ENCODE measurements at regions not wholly inside any gene's neighbourhood (a gene's known extent, or its start where the extent isn't known, plus 50 kb on each side); places are given as distances from the start of the nearest gene placed in this dataset.
"Not testable (repeated sequence)": the region's sequence is repeated elsewhere in the genome, so short reads cannot be mapped to it uniquely, and the experiment has no call there.

DNA sequence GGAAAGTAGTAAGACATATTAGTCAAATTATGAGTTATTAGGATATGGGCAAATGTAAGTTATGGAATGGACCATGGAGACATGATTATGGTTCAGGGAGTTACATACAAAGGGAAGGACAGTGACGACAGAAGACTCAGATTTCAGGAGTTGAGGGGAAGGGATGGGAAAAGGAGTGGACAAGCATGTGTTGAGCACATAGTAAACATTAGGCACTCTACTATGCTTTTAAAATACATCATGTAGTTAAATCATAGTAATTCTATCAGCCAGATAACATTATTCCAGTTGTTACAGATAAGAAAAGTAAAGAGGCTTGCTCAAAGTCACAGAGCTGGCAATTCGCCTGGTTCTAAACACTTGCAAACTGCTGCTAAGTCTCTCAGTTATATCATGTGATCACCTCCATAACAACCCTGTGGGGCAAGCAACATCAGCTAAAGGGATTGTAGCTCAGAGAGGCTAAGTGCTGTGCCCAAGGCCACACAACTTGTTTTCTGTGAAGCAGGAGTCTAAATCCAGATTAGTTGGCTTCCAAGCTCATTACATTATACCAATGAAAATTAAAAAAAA is 115.2 kb upstream of the MDFIC start:
- DNase-seq (ENCODE audit: low read depth): no peak

DNA sequence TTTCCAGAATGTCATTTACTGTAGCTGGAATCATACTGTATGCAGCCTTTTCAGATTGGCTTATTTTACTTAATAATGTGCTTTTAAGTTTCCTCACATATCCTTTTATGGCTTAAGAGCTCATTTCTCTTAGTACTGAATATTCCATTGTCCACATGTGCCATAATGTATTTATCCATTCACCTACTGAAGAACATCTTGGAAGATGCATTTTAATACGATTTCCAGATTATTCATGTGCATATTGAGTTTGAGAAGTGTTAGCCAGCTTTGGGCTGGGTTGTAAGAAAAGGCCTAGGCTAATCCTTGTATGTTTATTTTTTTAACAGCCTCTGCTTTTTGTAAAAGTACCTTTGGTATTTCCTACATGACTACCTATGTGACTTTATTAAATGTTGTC is 109.3 kb upstream of the MDFIC start:
- no peak for DNase-seq (ENCODE audit: low read depth)

DNA sequence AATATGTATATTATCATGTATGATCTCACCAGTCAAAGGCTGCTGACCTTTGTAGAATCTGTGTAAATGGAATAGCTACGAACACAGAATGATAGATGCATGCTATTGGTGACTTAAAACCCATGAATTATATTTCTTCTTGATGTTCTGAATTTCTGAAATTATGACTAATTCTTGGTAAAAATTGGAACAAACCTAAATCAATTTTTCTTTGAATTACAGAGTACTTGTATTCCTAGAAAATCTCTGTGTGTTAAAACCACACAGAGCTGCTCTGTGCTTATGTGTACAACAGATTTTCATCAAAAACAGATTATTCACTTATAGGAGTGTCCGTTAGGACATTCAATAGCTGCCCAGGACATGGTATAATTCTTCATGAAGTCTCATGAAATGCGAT is 108.3 kb upstream of the MDFIC start:
- DNase-seq (ENCODE audit: low read depth): no peak

DNA sequence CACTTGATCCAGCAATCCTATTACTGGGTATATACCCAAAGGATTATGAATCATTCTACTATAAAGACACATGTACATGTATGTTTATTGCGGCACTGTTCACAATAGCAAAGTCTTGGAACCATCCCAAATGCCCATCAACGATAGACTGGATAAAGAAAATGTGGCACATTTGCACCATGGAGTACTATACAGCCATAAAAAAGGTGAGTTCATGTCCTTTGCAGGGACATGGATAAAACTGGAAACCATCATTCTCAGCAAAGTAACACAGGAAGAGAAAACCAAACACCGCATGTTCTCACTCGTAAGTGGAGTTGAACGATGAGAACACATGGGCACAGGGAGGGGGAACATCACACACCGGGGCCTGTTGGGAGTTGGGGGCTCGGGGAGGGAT is 104.9 kb upstream of the MDFIC start:
- not testable (repeated sequence) for DNase-seq (ENCODE audit: low read depth)

DNA sequence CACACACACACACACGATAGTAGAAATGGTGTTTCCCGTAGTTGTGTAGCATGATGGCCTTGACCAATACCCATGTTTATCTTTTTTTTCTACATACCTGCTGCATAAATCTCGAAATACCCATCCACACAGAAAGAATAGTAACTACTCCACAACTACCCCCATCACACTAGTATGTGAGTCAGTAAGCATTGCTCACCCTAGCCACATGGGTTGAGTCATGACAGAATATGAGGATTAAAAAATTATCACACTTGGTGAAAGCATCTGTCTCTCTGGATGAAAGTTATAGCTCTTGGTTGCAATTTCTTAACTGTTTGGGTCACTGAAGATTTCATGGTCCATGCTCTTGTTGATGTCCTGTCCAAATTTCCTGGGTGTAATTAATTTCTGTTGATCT is 103.4 kb upstream of the MDFIC start:
- DNase-seq (ENCODE audit: low read depth): no peak

DNA sequence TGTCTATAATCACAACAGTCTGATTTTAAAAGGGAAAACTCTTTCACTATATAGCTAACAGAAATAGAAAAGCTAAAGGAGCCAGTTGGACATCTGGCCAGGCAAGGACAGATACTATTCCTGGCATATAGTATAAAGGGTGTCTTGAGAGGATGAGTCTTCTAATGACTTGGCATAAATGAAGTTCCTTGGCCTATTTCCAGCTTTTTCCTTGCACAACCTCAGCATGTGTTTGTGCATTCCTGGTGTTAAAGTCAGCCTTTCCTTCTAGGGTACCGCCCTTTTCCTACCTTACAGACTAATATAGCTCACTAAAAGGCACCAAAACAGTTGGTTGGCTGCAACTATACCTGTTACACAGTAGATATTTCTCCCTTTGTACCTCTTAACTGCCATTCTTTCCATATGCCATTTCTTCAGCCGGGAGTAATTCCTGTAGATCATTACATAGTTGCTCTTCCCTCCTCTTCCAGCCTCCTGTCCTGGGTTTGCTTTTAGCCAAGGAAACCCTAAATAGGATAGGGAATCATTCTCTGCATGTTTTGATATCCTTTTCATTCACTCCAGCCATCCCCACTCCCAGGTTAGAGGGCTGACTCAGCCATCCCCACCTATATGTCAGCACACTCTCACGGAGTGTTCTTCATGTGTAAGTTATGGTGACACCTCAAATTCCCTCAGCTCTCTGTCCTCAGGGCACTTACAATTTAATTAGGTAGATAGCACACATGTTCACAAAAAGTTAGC is 102.1 kb upstream of the MDFIC start:
- DNase-seq (ENCODE audit: low read depth): no peak

DNA sequence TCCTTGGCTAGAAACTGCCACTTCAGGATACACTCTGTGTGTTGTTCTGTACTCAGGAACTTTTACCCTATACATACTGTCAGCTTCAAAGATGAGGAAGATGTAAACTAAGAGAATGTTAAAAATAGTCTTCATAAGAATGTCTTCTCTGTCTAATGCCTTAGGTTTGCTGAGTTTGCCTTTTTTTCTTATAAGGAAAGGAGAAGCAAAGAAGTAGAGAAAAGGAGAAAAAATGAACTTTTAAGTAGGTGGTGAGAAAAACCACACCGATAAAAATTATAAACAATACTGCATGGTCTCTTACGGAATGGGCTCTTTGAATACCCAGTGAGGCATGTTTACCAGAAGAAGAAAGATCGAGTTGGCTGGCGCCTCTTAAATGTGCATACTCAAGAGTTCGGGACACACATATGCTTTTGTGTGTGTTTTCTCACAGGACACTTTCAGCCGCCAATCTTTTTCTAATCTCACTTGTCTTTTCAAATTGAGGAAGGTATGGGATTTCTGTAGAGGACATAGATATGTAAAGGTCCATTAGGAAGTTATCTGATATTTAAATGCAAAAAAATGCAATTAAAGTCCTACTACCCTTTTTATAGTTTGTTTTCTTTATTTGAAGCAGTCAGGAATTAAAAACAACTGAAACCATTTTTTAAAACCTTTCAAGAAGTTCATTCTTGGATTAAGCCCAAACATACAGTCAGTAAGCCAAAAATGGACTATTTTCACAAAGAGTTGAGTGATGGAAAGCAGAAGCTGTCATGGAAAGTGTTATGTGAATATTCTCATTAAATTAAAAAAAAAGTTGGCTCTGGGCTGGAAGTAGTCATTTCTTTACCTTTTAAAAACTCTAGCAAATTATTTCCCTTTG is 100.6 kb upstream of the MDFIC start:
- DNase-seq (ENCODE audit: low read depth): no peak

DNA sequence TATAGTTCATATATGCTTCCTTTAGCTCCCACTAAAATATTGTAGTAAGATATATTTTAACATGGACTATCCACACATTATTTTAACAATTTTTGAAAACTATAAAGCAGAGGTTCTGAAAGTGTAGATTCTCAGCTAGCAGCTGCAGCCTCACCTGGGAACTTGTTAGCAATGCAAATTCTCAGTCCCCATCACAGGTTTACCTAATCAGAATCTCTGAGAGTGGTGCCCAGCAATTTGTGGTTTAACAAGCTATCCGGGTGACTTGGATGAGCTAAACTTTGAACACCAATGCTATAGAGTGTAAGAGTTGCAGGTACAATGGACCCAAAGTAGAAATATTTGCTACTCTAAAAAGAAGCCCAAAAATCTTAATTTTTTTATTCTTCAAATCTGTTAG is 99.8 kb upstream of the MDFIC start:
- no peak for DNase-seq (ENCODE audit: low read depth)

DNA sequence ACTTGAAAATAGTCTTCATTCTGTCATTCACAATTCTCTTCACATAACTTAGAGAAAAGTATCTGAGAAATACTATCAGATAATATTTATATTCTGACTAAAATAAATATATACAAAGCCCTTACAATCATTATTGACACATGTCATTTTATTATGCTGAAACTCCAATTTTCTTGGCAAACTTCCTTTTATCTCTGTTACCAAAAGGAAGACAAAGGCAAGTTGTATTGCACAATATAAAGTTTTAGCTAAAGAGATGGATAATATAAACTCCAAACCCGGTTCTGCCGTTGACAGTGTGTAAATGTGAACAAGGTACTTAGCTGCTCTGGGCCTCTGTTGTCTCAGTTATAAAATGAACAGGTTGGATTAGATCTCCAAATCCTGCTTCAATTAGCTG is 99.0 kb upstream of the MDFIC start:
- DNase-seq (ENCODE audit: low read depth): no peak

DNA sequence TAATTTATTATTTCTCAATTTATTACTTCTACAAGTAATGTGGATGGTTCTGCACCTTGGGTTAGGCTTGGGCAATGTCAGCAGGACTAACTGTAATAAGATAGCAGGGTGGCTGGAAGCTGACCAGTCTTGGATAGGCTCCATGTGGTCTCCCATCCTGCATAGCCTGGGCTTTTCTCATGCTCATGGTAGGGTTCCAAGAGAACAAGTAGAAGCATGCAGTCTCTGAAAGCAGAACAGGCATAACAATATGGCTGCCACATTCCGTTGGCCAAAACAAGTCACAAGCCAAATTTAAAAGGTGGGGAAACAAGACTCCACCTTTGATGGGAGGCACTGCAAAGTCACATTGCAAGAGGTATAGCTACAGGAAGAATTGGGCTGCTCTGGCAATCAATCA is 98.6 kb upstream of the MDFIC start:
- DNase-seq (ENCODE audit: low read depth): no peak

DNA sequence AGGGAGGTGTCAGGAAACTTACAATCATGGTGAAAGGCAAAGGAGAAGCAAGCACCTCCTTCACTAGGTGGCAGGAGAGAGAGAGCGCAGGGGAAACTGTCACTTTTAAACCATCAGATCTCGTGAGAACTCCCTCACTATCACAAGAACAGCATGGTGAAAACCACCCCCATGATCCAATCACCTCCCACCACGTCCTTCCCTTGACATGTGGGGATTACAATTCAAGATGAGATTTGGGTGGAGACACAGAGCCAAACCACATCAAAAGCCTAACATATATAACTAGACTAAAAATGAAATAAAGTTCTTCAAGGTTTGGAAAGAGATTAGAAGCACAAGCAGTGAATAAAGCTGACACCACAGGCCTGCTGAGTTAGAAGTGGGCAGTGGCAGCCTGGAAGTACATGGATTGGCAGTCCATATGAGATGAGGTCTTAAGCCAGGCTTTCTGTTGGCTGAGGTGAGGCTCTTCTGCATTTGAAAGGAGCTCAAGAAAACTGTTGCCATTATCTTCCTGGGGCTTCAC is 96.4 kb upstream of the MDFIC start:
- peak; percentile 32 for DNase-seq (ENCODE audit: low read depth)

DNA sequence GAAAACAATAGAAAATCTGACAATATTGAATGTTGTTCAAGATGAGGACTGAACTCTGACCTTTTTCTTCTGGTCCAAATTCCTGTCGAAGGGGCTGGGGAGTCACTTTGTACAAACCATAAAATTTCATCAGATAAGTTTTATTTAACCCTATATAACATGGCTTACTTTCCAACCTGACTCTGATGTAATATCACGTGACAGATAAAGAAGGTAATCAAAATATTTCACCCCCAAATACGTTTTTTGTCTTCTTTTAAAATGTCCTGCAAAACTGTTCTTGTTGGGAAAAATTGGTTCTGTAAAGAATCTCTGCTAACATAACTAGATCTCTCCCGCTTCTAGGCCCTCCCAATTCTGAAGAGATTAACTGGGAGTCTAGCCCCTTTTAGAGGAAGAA is 90.9 kb upstream of the MDFIC start:
- no peak for DNase-seq (ENCODE audit: low read depth)

DNA sequence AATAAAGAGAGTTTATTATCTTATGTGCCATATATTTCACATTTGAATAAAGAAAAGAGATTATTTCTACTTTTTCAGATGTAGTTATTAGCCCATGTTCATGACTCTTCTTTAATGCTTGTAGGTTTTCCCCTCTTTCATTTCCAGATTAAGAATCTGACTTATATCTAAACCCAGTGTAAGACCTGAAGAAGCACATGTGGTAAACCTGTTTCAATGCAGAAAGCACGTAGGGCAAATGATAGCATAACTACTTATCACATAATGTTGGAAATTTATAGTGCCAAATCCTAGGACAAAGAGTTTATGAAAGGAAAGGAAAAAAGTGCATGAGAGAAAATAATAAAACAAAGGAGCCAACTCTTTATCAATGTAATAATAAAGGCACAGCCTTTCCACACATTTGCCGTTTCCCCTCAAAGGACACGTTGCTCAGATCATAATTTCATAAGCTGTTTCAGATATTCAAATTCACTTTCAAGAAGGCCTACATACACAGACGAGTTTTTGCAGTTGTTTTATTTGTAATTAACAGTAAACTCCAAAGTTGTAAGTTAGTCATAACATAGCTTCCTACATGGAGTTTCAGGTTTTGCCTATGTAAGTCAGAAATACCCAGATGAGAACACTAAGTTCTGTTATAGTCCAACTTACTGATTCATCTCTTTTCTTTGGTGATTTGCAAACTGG is 88.8 kb upstream of the MDFIC start:
- no peak for DNase-seq (ENCODE audit: low read depth)

DNA sequence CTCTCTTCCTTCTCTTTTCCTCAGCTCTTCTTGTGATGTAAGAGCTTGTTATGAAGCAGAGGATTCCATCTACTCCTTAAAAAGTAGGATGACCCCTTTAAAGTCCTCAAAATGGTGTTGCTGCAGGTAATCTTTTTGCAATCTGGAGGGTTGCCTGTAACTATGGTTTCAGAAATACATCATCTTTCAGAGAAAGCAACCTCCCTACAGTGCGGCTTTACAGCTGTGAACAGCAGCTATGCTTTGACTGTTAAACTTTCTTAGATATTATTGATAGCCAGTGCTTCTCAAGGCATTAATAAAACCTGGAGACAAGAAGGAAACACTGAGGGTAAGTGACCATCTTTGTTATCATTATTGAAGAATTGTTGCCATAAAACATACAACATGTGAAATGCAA is 86.6 kb upstream of the MDFIC start:
- no peak for DNase-seq (ENCODE audit: low read depth)

DNA sequence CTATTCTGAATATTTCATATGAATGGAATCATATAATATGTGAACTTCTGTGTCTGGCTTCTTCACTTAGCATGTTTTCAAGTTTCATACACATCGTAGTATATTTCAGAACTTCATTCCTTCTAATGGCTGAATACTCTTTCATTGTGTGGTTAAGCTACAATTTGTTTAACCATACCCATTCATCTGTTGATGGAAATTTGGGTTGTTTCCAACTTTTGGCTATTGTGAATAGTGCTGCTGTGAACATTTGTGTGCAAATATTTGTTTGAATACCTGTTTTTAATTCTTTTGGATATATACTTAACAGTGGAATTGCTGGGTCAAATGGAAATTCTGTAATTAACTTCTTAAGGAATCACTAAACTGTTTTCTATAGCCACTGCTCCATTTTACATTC is 86.0 kb upstream of the MDFIC start:
- DNase-seq (ENCODE audit: low read depth): no peak

DNA sequence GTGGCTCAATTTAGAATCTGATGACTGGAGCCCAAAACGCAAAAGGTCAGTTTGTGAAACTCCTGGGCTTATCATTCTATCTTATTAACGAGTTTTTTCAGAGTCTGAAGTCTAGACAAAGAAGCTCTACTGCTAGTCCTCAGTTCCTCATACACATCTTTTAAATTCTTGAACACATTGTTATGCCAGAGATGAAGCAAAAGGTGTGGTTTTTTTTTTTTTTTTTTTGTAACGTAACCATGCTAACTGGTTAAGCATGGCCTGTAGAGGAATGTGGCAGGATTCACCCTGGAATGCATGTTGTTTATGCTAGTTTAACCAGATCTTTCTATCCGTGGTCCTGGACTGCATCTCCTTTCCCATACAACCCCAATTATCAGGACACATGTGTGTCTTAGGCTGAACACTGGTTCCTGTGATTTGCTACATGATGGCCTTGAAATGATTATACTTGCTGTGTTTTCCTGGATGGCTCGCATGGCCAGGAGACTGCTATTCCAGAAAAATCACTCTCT is 79.3 kb upstream of the MDFIC start:
- no peak for DNase-seq (ENCODE audit: low read depth)

DNA sequence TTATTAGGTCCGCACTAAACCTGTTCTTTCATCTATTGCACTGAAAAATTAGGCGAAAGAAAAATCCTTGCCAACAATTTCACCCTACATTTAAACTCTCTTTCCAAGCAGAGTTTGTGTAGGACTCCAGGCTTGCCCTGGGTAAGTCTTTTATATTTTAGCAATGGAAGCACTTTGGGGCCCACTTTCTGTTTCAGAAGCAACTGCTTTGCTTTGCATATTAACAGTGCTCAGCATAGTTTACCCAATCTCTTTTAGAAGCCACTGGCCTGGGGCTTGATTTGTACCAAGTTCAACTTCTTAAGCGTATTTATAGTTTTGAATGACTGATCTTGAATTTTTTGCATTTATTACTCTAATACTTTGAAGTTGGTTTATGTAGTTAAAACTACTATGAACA is 78.8 kb upstream of the MDFIC start:
- no peak for DNase-seq (ENCODE audit: low read depth)

DNA sequence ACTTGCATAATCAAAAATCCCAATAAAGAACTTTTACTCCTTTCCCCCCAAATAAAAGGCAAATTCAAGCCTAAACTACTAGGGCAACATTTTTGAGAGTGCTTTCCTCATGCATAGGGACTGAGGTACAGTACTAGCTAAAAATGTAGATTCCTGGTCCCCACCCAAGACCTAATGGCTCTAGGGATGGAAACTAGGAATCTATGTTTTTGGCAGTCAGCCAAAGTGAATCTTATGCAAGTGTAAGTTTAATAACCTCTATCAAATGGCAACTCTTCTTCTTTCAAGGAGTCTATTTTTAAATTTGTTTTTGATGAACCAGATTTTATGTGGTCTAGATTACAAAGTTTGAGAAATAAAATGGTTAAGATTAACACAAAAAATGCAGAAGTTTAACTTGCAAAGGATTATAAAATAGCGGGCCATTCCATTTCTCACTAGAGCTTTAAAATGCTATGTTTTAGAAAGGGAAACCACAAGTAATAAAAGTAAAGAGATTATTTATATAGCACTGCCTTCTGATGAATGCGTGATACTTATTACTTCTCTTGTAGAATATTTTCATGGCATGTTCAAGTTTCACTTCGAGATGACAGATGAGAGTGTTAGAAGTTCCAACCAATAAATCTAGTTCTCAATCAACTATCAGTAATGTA is 70.4 kb upstream of the MDFIC start:
- DNase-seq (ENCODE audit: low read depth): no peak

DNA sequence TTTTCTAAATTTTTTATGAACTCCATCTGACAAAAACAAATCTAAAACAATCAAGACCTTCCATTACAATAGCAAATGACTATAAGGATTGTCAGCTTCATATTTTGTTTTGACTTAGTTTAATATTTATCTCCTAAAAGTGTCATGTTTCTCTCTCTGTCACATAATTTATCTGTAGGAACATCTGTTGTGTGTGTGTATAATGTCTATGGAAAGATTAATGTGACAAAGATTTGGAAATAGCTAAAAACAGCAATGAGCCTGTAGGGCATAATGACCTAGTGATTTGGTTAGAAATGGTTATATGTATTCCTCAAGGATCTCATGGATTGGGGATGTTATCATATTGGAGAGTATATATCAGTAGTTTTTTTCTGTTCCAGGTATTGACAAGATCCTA is 69.6 kb upstream of the MDFIC start:
- DNase-seq (ENCODE audit: low read depth): no peak

DNA sequence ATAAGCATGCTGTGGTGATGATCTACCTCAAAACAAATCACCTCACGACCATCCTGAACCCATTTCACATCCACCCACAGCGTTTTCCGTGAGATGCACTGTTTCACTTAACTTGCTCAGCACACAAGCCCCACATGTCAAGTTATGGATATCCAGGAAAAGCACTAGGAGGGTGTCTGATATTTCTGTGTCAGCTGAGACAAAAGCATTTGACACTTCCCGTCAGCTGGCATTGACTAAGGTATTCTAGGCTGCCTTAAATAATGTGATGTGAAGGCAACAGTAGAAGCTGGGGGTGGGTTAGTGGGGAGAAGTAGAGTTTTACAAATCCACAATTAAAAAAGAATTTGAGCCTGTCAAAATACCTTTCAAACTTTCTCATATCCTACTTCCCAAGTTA is 68.7 kb upstream of the MDFIC start:
- DNase-seq (ENCODE audit: low read depth): no peak

DNA sequence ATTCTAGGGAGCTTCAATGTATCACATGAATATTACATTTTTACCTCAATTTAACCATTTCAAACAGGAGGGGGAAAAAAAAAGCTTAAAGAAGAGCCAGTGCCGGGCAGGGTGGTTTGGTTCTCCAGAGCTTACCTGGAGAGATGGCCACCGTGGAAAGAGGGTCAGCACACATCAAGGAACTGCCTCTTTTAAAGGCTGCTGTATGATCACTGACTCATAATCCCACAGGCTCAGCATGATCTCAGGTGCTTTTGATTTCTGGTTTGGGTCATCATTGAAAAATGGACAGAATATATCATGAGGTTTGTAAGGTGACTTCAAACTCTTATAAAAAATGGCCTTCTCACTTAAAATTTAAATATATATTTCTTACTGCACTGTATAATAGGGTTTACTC is 67.5 kb upstream of the MDFIC start:
- no peak for DNase-seq (ENCODE audit: low read depth)

DNA sequence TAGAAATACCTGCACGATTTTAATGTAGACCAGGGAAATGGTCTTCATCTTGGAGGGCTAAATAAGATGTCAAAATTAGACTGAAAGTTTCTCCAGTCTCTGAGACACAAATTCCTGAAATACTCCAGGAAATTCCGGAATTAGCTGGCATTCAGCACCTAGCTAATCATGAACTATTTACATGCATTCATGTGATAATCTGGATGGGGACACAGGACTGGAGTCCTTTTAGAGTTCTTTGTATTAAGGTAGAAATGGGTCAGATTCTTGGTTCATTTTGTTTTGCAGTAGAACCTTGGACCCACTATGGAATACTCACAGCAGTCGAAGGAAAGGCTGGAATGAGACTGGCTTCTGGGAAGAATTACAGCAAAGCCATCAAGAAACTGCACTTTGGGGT is 65.3 kb upstream of the MDFIC start:
- no peak for DNase-seq (ENCODE audit: low read depth)

Measured in stimulated activated CD8-positive, alpha-beta memory T cell treated with anti-CD3 and anti-CD28 coated beads, Interleukin-4, amount 100 ng/mL, for 24 hours (primary cell).